CD4-positive, alpha-beta T cell (primary cell): ENCODE measurements at regions not wholly inside any gene's neighbourhood (a gene's known extent, or its start where the extent isn't known, plus 50 kb on each side); places are given as distances from the start of the nearest gene placed in this dataset.

Experiments
- ATAC-seq: fragments of 200-7000 bp; cut with Tn5 transposase; one replicate; pipeline ENCODE4 v1.10.0; 2022; ENCODE audit warnings: mild to moderate bottlenecking; ENCODE audit not compliant: poor library complexity
- CTCF ChIA-PET: fragments of 350-600 bp; sonication (Branson Sonifier 250); formaldehyde crosslinking; loops from one replicate; lab custom pipeline; 2021; ENCODE audit warnings: antibody characterized with exemption, inconsistent platforms; lab: Charles Lee
- POLR2A ChIA-PET: fragments of 350-600 bp; sonication (Branson Sonifier 250); formaldehyde crosslinking; loops from one replicate; lab custom pipeline; 2021; ENCODE audit warnings: antibody characterized with exemption, inconsistent platforms; lab: Charles Lee
- DNase-seq, 14 experiments: peaks; one replicate each; pipeline ENCODE4 v3.0.0-alpha.2; 2013 to 2020; ENCODE audit warnings: mixed read lengths in 2 of 14
- H3K27ac ChIP-seq, 2 donors: one replicate each; pipeline versions ENCODE4 v1.5.1 to v1.7.0; 2013; ENCODE audit warnings: low read length in 2 of 2, low read depth in 1 of 2, mild to moderate bottlenecking in 1 of 2
- H3K27me3 ChIP-seq, 2 experiments: 1 replicate in 1 of 2; 2 replicates in 1 of 2; pipeline versions ENCODE4 v1.6.1 to v1.7.0; 2013; ENCODE audit warnings: low read length in 2 of 2, control low read depth in 1 of 2, mild to moderate bottlenecking in 1 of 2, moderate library complexity in 1 of 2; ENCODE audit not compliant: insufficient read depth in 2 of 2, control insufficient read depth in 1 of 2
- H3K36me3 ChIP-seq: one replicate; pipeline ENCODE4 v1.6.1; 2013; ENCODE audit warnings: low read length, control low read depth; ENCODE audit not compliant: insufficient read depth
- H3K4me1 ChIP-seq: one replicate; pipeline ENCODE4 v1.6.1; 2013; ENCODE audit warnings: low read length, control low read depth; ENCODE audit not compliant: insufficient read depth
- H3K4me3 ChIP-seq: one replicate; pipeline ENCODE4 v1.5.1; 2013; ENCODE audit warnings: mild to moderate bottlenecking, low read length, moderate library complexity
- H3K9me3 ChIP-seq, 2 experiments: 1 replicate in 1 of 2; 2 replicates in 1 of 2; pipeline versions ENCODE4 v1.6.1 to v1.7.0; 2013; ENCODE audit warnings: low read length in 2 of 2, mild to moderate bottlenecking in 2 of 2, control low read depth in 1 of 2, moderate library complexity in 1 of 2; ENCODE audit not compliant: control insufficient read depth in 1 of 2, insufficient read depth in 1 of 2
- H3K27ac Mint-ChIP-seq: one replicate; pipeline ENCODE4 v1.8.0; 2020; ENCODE audit warnings: mixed read lengths
- H3K27me3 Mint-ChIP-seq: one replicate; pipeline ENCODE4 v1.8.0; 2021; ENCODE audit warnings: mixed read lengths
- H3K36me3 Mint-ChIP-seq: one replicate; pipeline ENCODE4 v1.8.0; 2021; ENCODE audit warnings: low read depth, mixed read lengths
- H3K4me1 Mint-ChIP-seq: one replicate; pipeline ENCODE4 v1.8.0; 2021; ENCODE audit warnings: low read depth, mixed read lengths
- H3K4me3 Mint-ChIP-seq: one replicate; pipeline ENCODE4 v1.8.0; 2020; ENCODE audit warnings: mild to moderate bottlenecking, mixed read lengths
- H3K9me3 Mint-ChIP-seq: one replicate; pipeline ENCODE4 v1.8.0; 2020; ENCODE audit warnings: mixed read lengths
- intact Hi-C, 2 experiments: fragments of 100-400 bp; cut with DNase I in 1 of 2; cut with micrococcal nuclease in 1 of 2; formaldehyde crosslinking; loops; one replicate each; pipeline versions ENCODE4 v1.15.1 to v1.9.0; 2023 to 2025; cut with DNase I, micrococcal nuclease
- TF ChIP-seq, protein P1 (sequence below): fragments of 200-600 bp; IDR thresholded peaks from one replicate; pipeline ENCODE4 v1.8.0; 2022; ENCODE audit warnings: antibody characterized with exemption, mild to moderate bottlenecking

DNA sequence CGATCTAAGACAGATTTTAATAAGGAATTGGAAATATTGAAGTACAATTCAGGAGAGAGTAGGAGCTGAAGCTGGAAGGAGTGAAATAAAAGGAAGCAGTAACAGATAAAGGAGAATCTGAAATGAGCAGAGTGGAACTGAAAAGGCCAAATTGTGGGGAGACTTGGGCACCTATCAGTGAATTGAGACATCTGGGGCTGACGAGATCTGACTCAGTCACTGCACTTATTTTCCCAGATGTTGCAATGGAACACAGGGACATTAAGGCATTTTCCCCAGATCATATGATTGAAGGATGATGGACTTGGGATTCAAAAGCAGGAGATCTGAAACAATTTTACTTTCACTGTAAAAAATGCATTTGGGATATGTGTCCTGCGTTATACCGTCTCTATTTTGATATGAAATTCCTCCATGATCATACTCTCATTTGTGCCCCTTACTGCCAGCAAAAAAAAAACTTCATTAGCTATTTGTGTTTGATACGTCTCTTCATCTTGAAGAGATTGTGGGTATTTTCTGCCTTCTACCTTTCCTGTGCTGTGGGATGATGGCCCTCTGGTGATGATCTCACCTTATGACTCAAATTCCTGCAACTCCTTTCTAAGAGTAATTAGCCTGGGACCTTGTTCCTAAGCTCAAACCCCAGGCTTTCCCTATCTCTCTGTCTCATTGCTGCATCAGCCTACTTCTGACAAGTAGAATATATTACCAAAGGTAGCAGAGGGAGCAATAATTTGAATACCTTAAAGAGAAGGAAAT, 278.5 kb upstream of the MAN1A1 start:
- Histone ChIP-seq H3K9me3 (no peaks in the 10 kb centered on the region), H3K4me1 (no peaks in the 10 kb centered on the region), H3K36me3 (no peaks in the 10 kb centered on the region), H3K27me3 (no peaks in the 10 kb centered on the region), H3K27ac (no peak overlapping the region), H3K4me3 (no peak overlapping the region)
- Mint-ChIP-seq H3K9me3 (no peaks in the 10 kb centered on the region), H3K4me1 (no peaks in the 10 kb centered on the region), H3K36me3 (no peaks in the 10 kb centered on the region), H3K27me3 (peaks cover 8% of the 10 kb centered on the region), H3K4me3 (no peak overlapping the region), H3K27ac (no peak overlapping the region)
- DNase-seq (no peak), ATAC-seq (no peak)
- intact Hi-C loops, result no loop called here
- TF ChIP-seq, protein P1, sequence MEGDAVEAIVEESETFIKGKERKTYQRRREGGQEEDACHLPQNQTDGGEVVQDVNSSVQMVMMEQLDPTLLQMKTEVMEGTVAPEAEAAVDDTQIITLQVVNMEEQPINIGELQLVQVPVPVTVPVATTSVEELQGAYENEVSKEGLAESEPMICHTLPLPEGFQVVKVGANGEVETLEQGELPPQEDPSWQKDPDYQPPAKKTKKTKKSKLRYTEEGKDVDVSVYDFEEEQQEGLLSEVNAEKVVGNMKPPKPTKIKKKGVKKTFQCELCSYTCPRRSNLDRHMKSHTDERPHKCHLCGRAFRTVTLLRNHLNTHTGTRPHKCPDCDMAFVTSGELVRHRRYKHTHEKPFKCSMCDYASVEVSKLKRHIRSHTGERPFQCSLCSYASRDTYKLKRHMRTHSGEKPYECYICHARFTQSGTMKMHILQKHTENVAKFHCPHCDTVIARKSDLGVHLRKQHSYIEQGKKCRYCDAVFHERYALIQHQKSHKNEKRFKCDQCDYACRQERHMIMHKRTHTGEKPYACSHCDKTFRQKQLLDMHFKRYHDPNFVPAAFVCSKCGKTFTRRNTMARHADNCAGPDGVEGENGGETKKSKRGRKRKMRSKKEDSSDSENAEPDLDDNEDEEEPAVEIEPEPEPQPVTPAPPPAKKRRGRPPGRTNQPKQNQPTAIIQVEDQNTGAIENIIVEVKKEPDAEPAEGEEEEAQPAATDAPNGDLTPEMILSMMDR, result no peak
- CTCF ChIA-PET, result no interaction called here
- POLR2A ChIA-PET, result no interaction called here

- no peaks in the 10 kb centered on the region for H3K36me3 Mint-ChIP-seq
- TF ChIP-seq, protein P1, result no peak
Measured at GRCh38 chr6:119626884-119627619, 277.5 kb upstream of the MAN1A1 start.

DNA sequence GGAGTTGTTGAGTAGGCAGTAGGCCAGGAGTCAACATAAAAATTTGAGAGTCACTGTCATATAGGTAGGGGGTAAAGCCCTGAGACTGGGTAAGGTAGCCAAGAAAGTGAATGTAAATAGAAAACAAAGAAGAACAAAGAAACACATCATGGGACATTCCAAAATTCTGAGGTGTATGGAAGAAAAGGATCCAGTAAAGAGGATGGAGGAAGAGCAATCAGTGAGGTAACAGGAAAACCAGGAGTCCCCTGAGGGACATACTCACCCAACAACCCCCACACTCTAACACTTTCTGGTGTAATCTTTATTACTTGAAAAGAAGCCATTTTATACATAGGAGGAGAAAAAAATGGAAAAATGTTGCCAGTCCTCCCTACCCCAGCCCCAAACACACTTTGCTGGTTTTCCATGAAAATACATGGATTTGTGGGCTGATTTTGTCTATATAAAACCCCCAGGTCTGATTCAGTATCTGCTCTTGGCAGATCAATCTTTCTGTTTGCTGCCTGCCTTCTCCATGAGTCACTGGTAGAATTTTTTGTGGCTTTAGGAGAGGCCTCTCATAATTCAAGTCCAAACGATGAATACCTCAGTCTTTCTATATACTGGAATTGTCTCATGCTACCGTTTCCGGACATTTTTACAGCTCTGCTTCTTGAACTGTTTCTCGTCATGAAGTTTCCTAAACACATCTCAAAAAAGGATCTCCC, 271.4 kb upstream of the MAN1A1 start:
- H3K27ac ChIP-seq, result no peak overlapping the region
- TF ChIP-seq, protein P1, result no peak
- Mint-ChIP-seq H3K9me3 (no peaks in the 10 kb centered on the region), H3K27me3 (no peaks in the 10 kb centered on the region), H3K36me3 (no peaks in the 10 kb centered on the region), H3K27ac (no peak overlapping the region), H3K4me3 (no peak overlapping the region), H3K4me1 (no peaks in the 10 kb centered on the region)
- ChIA-PET POLR2A (no interaction called here), CTCF (no interaction called here)
- intact Hi-C loops, result no loop called here
- DNase-seq (no peak), ATAC-seq (no peak)
- no peaks in the 10 kb centered on the region for H3K36me3 ChIP-seq
- H3K4me3 ChIP-seq, result no peak overlapping the region
- H3K27me3 ChIP-seq, result no peaks in the 10 kb centered on the region
- no peaks in the 10 kb centered on the region for H3K4me1 ChIP-seq
- H3K9me3 ChIP-seq, result no peaks in the 10 kb centered on the region

More at GRCh38 chr6:119626884-119627619, 277.5 kb upstream of the MAN1A1 start:
- H3K9me3 Mint-ChIP-seq, result no peaks in the 10 kb centered on the region
- ChIA-PET POLR2A (no interaction called here), CTCF (no interaction called here)
- no peak overlapping the region for H3K4me3 Mint-ChIP-seq
- Histone ChIP-seq H3K27me3 (no peaks in the 10 kb centered on the region), H3K4me3 (no peak overlapping the region), H3K36me3 (no peaks in the 10 kb centered on the region), H3K9me3 (no peaks in the 10 kb centered on the region), H3K27ac (no peak overlapping the region), H3K4me1 (no peaks in the 10 kb centered on the region)
- H3K27ac Mint-ChIP-seq, result no peak overlapping the region
- no peak for DNase-seq
- intact Hi-C loops, result no loop called here
- H3K27me3 Mint-ChIP-seq, result peaks cover 8% of the 10 kb centered on the region
- no peak for ATAC-seq
- H3K4me1 Mint-ChIP-seq, result no peaks in the 10 kb centered on the region
